ENCODE measurements at regions not wholly inside any gene's neighbourhood (a gene's known extent, or its start where the extent isn't known, plus 50 kb on each side); places are given as distances from the start of the nearest gene placed in this dataset.
"Not testable (repeated sequence)": the region's sequence is repeated elsewhere in the genome, so short reads cannot be mapped to it uniquely, and the experiment has no call there.

DNA sequence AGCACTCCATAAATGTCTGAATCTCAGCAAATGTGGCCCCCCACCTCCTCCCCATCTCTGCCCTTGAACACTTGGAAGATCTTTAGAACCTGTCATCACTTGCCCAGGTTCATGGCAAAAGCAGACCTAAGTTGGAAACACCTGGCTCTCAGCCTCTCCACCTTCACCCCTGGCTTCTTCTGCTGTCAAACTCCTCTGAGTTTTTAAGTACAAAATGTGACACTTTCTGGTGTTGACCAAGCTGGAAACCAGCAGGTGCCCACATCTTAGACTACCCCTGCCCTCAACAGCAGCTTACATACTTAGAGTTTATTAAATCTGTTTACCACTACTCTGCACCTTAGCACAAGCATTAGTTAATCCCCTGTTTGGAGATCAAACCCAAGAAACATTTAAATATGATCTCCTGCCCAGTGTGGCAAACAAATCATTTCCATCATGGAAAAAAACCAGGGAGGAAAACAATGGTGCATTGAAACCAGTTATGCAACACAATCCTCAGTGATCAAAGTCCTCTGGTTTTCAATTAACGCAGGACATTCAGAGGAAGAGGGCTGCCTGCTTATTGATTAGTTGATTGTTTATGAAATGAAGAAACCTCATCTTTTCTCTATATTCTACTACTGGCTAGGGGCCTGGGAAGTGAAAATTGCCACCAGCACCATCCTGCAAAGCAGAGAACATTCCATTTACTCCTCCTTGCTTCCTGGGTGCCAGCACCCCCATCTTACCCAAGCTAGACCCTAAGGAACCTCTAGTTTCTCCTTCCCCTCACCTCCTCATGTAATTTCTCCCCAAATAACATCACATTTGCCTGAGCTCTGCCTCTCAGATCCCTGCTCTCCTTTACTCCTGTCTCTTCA is 139.4 kb upstream of the RAB4A start:
- TF ChIP-seq, protein P1, sequence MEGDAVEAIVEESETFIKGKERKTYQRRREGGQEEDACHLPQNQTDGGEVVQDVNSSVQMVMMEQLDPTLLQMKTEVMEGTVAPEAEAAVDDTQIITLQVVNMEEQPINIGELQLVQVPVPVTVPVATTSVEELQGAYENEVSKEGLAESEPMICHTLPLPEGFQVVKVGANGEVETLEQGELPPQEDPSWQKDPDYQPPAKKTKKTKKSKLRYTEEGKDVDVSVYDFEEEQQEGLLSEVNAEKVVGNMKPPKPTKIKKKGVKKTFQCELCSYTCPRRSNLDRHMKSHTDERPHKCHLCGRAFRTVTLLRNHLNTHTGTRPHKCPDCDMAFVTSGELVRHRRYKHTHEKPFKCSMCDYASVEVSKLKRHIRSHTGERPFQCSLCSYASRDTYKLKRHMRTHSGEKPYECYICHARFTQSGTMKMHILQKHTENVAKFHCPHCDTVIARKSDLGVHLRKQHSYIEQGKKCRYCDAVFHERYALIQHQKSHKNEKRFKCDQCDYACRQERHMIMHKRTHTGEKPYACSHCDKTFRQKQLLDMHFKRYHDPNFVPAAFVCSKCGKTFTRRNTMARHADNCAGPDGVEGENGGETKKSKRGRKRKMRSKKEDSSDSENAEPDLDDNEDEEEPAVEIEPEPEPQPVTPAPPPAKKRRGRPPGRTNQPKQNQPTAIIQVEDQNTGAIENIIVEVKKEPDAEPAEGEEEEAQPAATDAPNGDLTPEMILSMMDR (IDR thresholded peaks at IDR 0.05; ENCODE audit: insufficient read depth, low read length, severe bottlenecking): no peak
- H3K27me3 ChIP-seq (ENCODE audit: control insufficient read depth, insufficient read depth, low read length): peaks cover 4% of the 10 kb centered on the region
- FAIRE-seq: no peak
- DNase-seq (ENCODE audit: low read depth): no peak
- no peaks in the 10 kb centered on the region for H3K36me3 ChIP-seq (ENCODE audit: control insufficient read depth, insufficient read depth, low read length)
- H3K4me3 ChIP-seq (ENCODE audit: low read depth, low read length): no peak overlapping the region

DNA sequence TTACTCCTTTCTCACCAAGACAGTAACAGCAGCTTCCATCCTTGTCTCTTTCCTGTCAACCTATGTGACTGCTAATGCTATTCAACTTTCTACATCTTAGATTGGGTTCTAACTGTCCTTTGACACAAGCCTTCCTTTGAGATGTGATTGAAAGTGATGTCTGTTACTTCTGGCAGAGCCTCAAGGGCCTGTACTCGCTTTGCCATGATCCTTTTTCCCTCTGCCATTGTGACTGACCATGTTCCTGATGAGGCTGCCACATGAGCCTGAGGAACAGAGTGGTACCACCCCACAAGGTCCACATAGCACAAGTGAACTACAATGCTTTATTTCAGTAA is 138.8 kb upstream of the RAB4A start:
- TF ChIP-seq, protein P1 (IDR thresholded peaks at IDR 0.05; ENCODE audit: insufficient read depth, low read length, severe bottlenecking): no peak
- DNase-seq (ENCODE audit: low read depth): no peak
- H3K4me3 ChIP-seq (ENCODE audit: low read depth, low read length): no peak overlapping the region
- no peak for FAIRE-seq
- peaks cover 4% of the 10 kb centered on the region for H3K27me3 ChIP-seq (ENCODE audit: control insufficient read depth, insufficient read depth, low read length)
- H3K36me3 ChIP-seq (ENCODE audit: control insufficient read depth, insufficient read depth, low read length): no peaks in the 10 kb centered on the region

DNA sequence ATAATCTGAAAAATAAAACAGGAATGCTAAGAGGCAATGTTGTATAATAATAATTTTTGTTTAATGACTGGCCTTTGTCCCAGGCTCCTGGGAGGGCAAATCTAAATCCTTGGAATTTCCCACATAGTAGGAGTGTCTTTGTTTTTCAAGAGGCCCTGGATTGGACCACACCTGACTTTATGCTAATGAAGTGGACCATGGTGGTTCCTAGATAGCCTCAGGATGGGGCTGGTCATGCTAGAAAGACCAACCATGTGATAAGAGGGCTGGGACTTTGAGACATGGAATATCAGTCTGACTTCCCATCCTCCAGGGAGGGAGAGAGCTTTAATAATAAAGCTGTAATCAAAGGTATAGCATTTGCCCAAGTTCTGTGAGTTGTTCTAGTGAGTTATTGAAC is 138.2 kb upstream of the RAB4A start:
- Histone ChIP-seq H3K27me3 (ENCODE audit: control insufficient read depth, insufficient read depth, low read length) (peaks cover 4% of the 10 kb centered on the region), H3K36me3 (ENCODE audit: control insufficient read depth, insufficient read depth, low read length) (no peaks in the 10 kb centered on the region), H3K4me3 (ENCODE audit: low read depth, low read length) (no peak overlapping the region)
- DNase-seq (ENCODE audit: low read depth): no peak
- TF ChIP-seq, protein P1 (IDR thresholded peaks at IDR 0.05; ENCODE audit: insufficient read depth, low read length, severe bottlenecking): no peak
- FAIRE-seq: no peak

DNA sequence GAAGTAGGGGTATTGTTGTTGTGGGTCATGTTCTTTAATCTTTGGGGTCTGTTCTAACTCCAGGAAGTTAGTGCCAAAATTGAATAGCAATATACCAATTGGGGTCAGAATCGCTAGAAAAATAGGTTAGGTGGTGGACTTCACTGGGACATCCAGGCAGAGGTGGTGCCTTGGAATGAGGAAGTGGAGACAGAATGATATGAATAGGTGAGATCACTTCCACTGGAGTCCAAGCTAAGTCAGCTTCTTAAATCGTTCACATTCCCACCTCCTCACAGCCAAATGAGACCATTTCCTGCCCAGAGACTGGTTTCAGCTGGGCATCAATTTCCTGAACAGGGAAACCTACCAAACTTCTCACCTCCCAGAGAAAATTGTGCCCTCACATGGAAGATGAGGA is 137.8 kb upstream of the RAB4A start:
- DNase-seq (ENCODE audit: low read depth) (peak; percentile 11), FAIRE-seq (no peak)
- peaks cover 4% of the 10 kb centered on the region for H3K27me3 ChIP-seq (ENCODE audit: control insufficient read depth, insufficient read depth, low read length)
- H3K4me3 ChIP-seq (ENCODE audit: low read depth, low read length): no peak overlapping the region
- H3K36me3 ChIP-seq (ENCODE audit: control insufficient read depth, insufficient read depth, low read length): no peaks in the 10 kb centered on the region
- TF ChIP-seq, protein P1 (IDR thresholded peaks at IDR 0.05; ENCODE audit: insufficient read depth, low read length, severe bottlenecking): no peak

DNA sequence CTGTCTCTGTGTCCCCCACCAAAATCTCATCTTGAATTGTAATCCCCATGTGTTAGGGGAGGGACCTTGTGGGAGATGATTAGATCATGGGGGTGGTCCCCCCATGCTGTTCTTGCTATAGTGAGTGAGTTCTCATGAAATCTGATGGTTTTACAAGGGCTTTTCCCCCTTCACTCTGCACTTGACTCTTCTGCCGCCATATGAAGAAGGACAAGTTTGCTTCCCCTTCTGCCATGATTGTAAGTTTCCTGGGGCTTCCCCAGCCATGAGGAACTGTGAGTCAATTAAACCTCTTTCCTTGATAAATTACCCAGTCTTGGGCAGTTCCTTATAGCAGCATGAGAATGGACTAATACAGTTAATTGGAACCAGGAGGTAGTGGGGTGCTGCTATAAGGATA is 137.1 kb upstream of the RAB4A start:
- TF ChIP-seq, protein P1 (IDR thresholded peaks at IDR 0.05; ENCODE audit: insufficient read depth, low read length, severe bottlenecking): no peak
- FAIRE-seq (no peak), DNase-seq (ENCODE audit: low read depth) (no peak)
- H3K27me3 ChIP-seq (ENCODE audit: control insufficient read depth, insufficient read depth, low read length): peaks cover 4% of the 10 kb centered on the region
- H3K36me3 ChIP-seq (ENCODE audit: control insufficient read depth, insufficient read depth, low read length): no peaks in the 10 kb centered on the region
- no peak overlapping the region for H3K4me3 ChIP-seq (ENCODE audit: low read depth, low read length)

DNA sequence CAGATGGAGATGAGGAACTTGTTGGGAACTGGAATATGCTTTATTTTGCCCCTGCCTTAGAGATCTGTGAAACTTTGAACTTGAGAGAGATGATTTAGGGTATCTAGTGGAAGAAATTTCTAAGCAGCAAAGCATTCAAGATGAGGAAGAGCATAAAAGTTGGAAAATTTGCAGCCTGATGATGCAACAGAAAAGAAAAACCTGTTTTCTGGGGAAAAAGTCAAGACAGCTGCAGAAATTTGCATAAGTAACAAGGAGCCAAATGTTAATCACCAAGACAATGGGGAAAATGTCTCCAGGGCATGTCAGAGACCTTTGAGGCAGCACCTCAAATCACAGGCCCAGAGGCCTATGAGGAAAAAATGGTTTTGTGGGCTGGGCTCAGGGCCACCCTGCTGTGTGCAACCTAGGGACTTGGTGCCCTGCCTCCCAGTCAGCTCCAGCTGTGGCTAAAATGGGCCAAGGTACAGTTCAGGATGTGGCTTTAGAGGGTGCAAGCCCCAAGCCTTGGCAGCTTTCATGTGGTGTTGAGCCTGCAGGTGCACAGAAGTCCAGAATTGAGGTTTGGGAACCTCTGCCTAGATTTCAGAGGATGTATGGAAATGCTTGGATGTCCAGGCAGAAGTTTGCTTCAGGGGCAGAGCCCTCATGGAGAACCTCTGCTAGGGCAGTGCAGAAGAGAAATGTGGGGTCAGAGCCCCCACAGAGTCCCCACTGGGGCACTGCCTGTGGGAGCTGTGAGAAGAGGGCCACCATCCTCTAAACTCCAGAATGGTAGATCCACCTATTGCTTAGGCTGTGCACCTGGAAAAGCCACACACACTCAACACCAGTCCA is 136.3 kb upstream of the RAB4A start:
- not testable (repeated sequence) for H3K4me3 ChIP-seq (ENCODE audit: low read depth, low read length); DNase-seq (ENCODE audit: low read depth); FAIRE-seq; H3K36me3 ChIP-seq (ENCODE audit: control insufficient read depth, insufficient read depth, low read length); H3K27me3 ChIP-seq (ENCODE audit: control insufficient read depth, insufficient read depth, low read length)

All from bronchial epithelial cell (primary cell).